SK-N-SH treated with all-trans-retinoic acid at 6 μM for 48 hours (cell line): ENCODE measurements at regions not wholly inside any gene's neighbourhood (a gene's known extent, or its start where the extent isn't known, plus 50 kb on each side); places are given as distances from the start of the nearest gene placed in this dataset.

Experiments used
- ATAC-seq: fragments of 200-7000 bp; cut with Tn5 transposase; 3 replicates; pipeline ENCODE4 v1.9.1; 2020; ENCODE audit warnings: mild to moderate bottlenecking, moderate library complexity
- ARNTL ChIP-seq: fragments of 450-650 bp; formaldehyde crosslinking; IDR thresholded peaks from 2 replicates; pipeline ENCODE4 v1.5.0; 2020; ENCODE audit warnings: low read depth, mild to moderate bottlenecking, moderate library complexity, borderline replicate concordance
- CSDC2 ChIP-seq: fragments of 250-450 bp; sonication (Bioruptor Pico); IDR thresholded peaks from 2 replicates; pipeline ENCODE4 v1.5.0; 2020; ENCODE audit warnings: mild to moderate bottlenecking, moderate library complexity
- GLIS3 ChIP-seq: fragments of 250-450 bp; sonication (Bioruptor Pico); IDR thresholded peaks from 2 replicates; pipeline ENCODE4 v1.5.0; 2020; ENCODE audit warnings: mild to moderate bottlenecking, moderate library complexity
- ISL1 ChIP-seq: fragments of 250-450 bp; sonication (Bioruptor Pico); IDR thresholded peaks from 2 replicates; pipeline ENCODE4 v2.1.2; 2022; ENCODE audit warnings: mild to moderate bottlenecking, moderate library complexity
- OSR1 ChIP-seq: fragments of 250-450 bp; sonication (Bioruptor Pico); IDR thresholded peaks from 2 replicates; pipeline ENCODE4 v1.8.0; 2022; ENCODE audit warnings: moderate library complexity, mild to moderate bottlenecking, inconsistent platforms
- PPARA ChIP-seq: fragments of 250-450 bp; sonication (Bioruptor Pico); IDR thresholded peaks from 2 replicates; pipeline ENCODE4 v1.5.0; 2020; ENCODE audit warnings: mild to moderate bottlenecking, borderline replicate concordance
- RARB ChIP-seq: fragments of 250-450 bp; sonication (Bioruptor Pico); IDR thresholded peaks from 2 replicates; pipeline ENCODE4 v1.8.0; 2021; ENCODE audit warnings: mild to moderate bottlenecking, moderate library complexity
- SNAI2 ChIP-seq: fragments of 250-450 bp; sonication (Bioruptor Pico); IDR thresholded peaks from 2 replicates; pipeline ENCODE4 v1.5.0; 2020; ENCODE audit warnings: mild to moderate bottlenecking, moderate library complexity
- TCF4 ChIP-seq: fragments of 250-450 bp; sonication (Bioruptor Pico); IDR thresholded peaks from 2 replicates; pipeline ENCODE4 v1.8.0; 2021; ENCODE audit warnings: mild to moderate bottlenecking, moderate library complexity, borderline replicate concordance
- TSHZ2 ChIP-seq: fragments of 250-450 bp; sonication (Bioruptor Pico); IDR thresholded peaks from 2 replicates; pipeline ENCODE4 v1.5.0; 2020; ENCODE audit warnings: mild to moderate bottlenecking, moderate library complexity
- ZC3H10 ChIP-seq: fragments of 250-450 bp; sonication (Bioruptor Pico); IDR thresholded peaks from 2 replicates; pipeline ENCODE4 v1.5.1; 2021; ENCODE audit warnings: mild to moderate bottlenecking, moderate library complexity
- ZFP3 ChIP-seq: fragments of 250-450 bp; sonication (Bioruptor Pico); IDR thresholded peaks from 2 replicates; pipeline ENCODE4 v1.5.0; 2020; ENCODE audit warnings: mild to moderate bottlenecking, moderate library complexity
- ZFP30 ChIP-seq: fragments of 450-650 bp; formaldehyde crosslinking; IDR thresholded peaks from 2 replicates; pipeline ENCODE4 v1.5.0; 2022; ENCODE audit warnings: mild to moderate bottlenecking, moderate library complexity
- ZNF565 ChIP-seq: fragments of 450-650 bp; formaldehyde crosslinking; conservative IDR thresholded peaks from 2 replicates; pipeline ENCODE4 v1.5.0; 2020; ENCODE audit warnings: low read depth, mild to moderate bottlenecking, moderate library complexity
- ZNF70 ChIP-seq: fragments of 450-650 bp; formaldehyde crosslinking; IDR thresholded peaks from 2 replicates; pipeline ENCODE4 v1.5.0; 2020; ENCODE audit warnings: mild to moderate bottlenecking, moderate library complexity
- ZNF8 ChIP-seq: fragments of 450-650 bp; formaldehyde crosslinking; IDR thresholded peaks from 2 replicates; pipeline ENCODE4 v1.5.0; 2020; ENCODE audit warnings: mild to moderate bottlenecking, moderate library complexity
- TF ChIP-seq, protein P1 (sequence below): fragments of 250-450 bp; sonication (Bioruptor Pico); IDR thresholded peaks from 2 replicates; pipeline ENCODE4 v1.5.1; 2020; ENCODE audit warnings: low read depth, mild to moderate bottlenecking, moderate library complexity
- TF ChIP-seq, protein P2 (sequence below): fragments of 250-450 bp; sonication (Bioruptor Pico); IDR thresholded peaks from 2 replicates; pipeline ENCODE4 v1.5.1; 2021; ENCODE audit warnings: mild to moderate bottlenecking, moderate library complexity
- TF ChIP-seq, protein P3 (sequence below): fragments of 250-450 bp; sonication (Bioruptor Pico); IDR thresholded peaks from 2 replicates; pipeline ENCODE4 v1.8.0; 2021; ENCODE audit warnings: low read depth, mild to moderate bottlenecking, moderate library complexity, borderline replicate concordance

GRCh38 chr11:69920345-69921127, 101.3 kb upstream of the FGF3 start:
- ATAC-seq: no peak
- TF ChIP-seq, protein P1, sequence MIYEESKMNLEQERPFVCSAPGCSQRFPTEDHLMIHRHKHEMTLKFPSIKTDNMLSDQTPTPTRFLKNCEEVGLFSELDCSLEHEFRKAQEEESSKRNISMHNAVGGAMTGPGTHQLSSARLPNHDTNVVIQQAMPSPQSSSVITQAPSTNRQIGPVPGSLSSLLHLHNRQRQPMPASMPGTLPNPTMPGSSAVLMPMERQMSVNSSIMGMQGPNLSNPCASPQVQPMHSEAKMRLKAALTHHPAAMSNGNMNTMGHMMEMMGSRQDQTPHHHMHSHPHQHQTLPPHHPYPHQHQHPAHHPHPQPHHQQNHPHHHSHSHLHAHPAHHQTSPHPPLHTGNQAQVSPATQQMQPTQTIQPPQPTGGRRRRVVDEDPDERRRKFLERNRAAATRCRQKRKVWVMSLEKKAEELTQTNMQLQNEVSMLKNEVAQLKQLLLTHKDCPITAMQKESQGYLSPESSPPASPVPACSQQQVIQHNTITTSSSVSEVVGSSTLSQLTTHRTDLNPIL (CRISPR knock-in tag): no peak
- TF ChIP-seq SNAI2 (CRISPR knock-in tag) (no peak), ARNTL (no peak), RARB (no peak), ZNF70 (CRISPR knock-in tag) (no peak), ZNF565 (CRISPR knock-in tag) (no peak), ZNF8 (CRISPR knock-in tag) (no peak), ZFP3 (CRISPR knock-in tag) (no peak), TSHZ2 (CRISPR knock-in tag) (no peak), ZC3H10 (CRISPR knock-in tag) (no peak), OSR1 (CRISPR knock-in tag) (no peak), TCF4 (CRISPR knock-in tag) (no peak), ISL1 (CRISPR knock-in tag) (no peak), GLIS3 (no peak)
- TF ChIP-seq, protein P2, sequence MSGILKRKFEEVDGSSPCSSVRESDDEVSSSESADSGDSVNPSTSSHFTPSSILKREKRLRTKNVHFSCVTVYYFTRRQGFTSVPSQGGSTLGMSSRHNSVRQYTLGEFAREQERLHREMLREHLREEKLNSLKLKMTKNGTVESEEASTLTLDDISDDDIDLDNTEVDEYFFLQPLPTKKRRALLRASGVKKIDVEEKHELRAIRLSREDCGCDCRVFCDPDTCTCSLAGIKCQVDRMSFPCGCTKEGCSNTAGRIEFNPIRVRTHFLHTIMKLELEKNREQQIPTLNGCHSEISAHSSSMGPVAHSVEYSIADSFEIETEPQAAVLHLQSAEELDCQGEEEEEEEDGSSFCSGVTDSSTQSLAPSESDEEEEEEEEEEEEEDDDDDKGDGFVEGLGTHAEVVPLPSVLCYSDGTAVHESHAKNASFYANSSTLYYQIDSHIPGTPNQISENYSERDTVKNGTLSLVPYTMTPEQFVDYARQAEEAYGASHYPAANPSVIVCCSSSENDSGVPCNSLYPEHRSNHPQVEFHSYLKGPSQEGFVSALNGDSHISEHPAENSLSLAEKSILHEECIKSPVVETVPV (CRISPR knock-in tag): no peak
- TF ChIP-seq, protein P3, sequence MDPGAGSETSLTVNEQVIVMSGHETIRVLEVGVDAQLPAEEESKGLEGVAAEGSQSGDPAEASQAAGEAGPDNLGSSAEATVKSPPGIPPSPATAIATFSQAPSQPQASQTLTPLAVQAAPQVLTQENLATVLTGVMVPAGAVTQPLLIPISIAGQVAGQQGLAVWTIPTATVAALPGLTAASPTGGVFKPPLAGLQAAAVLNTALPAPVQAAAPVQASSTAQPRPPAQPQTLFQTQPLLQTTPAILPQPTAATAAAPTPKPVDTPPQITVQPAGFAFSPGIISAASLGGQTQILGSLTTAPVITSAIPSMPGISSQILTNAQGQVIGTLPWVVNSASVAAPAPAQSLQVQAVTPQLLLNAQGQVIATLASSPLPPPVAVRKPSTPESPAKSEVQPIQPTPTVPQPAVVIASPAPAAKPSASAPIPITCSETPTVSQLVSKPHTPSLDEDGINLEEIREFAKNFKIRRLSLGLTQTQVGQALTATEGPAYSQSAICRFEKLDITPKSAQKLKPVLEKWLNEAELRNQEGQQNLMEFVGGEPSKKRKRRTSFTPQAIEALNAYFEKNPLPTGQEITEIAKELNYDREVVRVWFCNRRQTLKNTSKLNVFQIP (CRISPR knock-in tag): no peak

DNA sequence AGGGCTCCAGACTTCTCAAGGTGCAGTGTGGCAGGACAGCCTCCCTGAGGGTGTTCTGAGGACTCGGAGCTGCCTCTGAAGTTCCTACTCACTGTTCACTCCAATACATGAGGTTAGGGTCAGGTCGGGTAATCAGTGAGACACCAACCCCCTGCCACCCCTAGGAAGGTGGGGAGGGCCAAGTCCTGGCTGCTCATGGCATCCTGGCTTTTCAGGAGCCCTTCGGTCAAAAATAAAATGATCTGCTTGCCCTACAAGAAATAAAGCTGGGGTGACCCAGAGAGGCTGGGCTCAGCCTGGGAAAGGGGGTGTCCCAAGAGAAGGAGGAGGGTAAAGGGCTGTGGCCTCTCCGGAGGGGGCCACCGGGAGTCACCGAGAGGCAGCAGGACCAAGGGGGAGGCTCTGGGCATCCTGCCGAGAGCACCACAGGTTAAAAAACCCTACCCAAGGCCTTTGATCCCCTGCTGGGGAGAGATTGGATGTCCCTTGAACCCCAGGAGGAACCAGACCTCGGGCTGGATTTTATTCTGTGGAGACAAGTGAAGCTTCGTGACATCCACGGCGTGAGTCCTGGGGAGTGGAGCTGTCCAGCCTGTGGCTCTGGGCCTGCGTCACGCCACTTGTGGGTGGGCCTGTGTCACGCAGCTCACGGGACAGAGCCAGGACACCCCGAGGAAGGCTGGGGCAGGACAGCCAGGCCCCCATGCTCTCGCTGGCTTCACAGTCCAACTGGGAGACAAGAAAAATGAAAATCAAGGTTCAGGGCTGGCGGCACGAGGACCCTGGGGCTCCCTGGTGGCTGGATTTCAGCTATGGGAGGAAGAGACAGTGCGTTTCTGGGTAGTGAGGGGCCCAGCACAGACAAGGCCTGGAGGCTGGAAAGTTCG, 102.2 kb upstream of the FGF3 start:
- TF ChIP-seq ARNTL (no peak), ZNF8 (CRISPR knock-in tag) (no peak), PPARA (CRISPR knock-in tag) (no peak), ISL1 (CRISPR knock-in tag) (no peak), ZC3H10 (CRISPR knock-in tag) (no peak), GLIS3 (no peak), CSDC2 (CRISPR knock-in tag) (no peak), TCF4 (CRISPR knock-in tag) (no peak), ZNF70 (CRISPR knock-in tag) (no peak), TSHZ2 (CRISPR knock-in tag) (no peak), ZFP30 (no peak), RARB (no peak), ZNF565 (CRISPR knock-in tag) (no peak), ZFP3 (CRISPR knock-in tag) (no peak)
- TF ChIP-seq, protein P3 (CRISPR knock-in tag): no peak
- TF ChIP-seq, protein P1 (CRISPR knock-in tag): no peak
- TF ChIP-seq, protein P2 (CRISPR knock-in tag): no peak
- no peak for ATAC-seq
